OCI-LY1 (cell line): ENCODE measurements at regions not wholly inside any gene's neighbourhood (a gene's known extent, or its start where the extent isn't known, plus 50 kb on each side); places are given as distances from the start of the nearest gene placed in this dataset.

Experiments
- H2AFZ ChIP-seq: fragments of 200-600 bp; sonication (generic), shearing (Covaris generic); 2 replicates; pipeline ENCODE4 v1.6.0; 2014; ENCODE audit warnings: antibody characterized with exemption, mild to moderate bottlenecking, low read length
- H3F3A ChIP-seq: fragments of 200-600 bp; sonication (generic), shearing (Covaris generic); 2 replicates; pipeline ENCODE4 v1.6.0; 2014; ENCODE audit warnings: mild to moderate bottlenecking, antibody characterized with exemption, low read length, moderate library complexity; ENCODE audit not compliant: insufficient read depth
- H3K27ac ChIP-seq: fragments of 200-600 bp; sonication (generic); 2 replicates; pipeline ENCODE4 v1.5.1; 2014; ENCODE audit warnings: low read length, mixed run types, mild to moderate bottlenecking, low read depth; ENCODE audit not compliant: poor library complexity, severe bottlenecking
- H3K27me3 ChIP-seq: fragments of 200-600 bp; sonication (generic); 2 replicates; pipeline ENCODE4 v1.6.0; 2014; ENCODE audit warnings: antibody characterized with exemption, mild to moderate bottlenecking, low read length, moderate library complexity; ENCODE audit not compliant: insufficient read depth
- H3K36me3 ChIP-seq: fragments of 200-600 bp; sonication (generic); 2 replicates; pipeline ENCODE4 v1.6.1; 2014; ENCODE audit warnings: mild to moderate bottlenecking, antibody characterized with exemption, low read length, moderate library complexity, mixed read lengths; ENCODE audit not compliant: insufficient read depth
- H3K4me1 ChIP-seq: fragments of 200-600 bp; sonication (generic); 2 replicates; pipeline ENCODE4 v1.5.1; 2014; ENCODE audit warnings: mild to moderate bottlenecking, low read length, moderate library complexity; ENCODE audit not compliant: insufficient read depth, severe bottlenecking
- H3K4me2 ChIP-seq: fragments of 200-600 bp; sonication (generic), shearing (Covaris generic); 2 replicates; pipeline ENCODE4 v1.6.1; 2014; ENCODE audit warnings: low read length
- H3K4me3 ChIP-seq: fragments of 200-600 bp; sonication (generic); 2 replicates; pipeline ENCODE4 v1.5.1; 2014; ENCODE audit warnings: low read length, low read depth, mild to moderate bottlenecking, mixed read lengths; ENCODE audit not compliant: poor library complexity, severe bottlenecking
- H3K79me2 ChIP-seq: fragments of 200-600 bp; shearing (Covaris generic); 2 replicates; pipeline ENCODE4 v1.6.1; 2016; ENCODE audit warnings: mixed run types, low read length, mixed read lengths; ENCODE audit not compliant: insufficient read depth
- H3K9ac ChIP-seq: fragments of 200-600 bp; sonication (generic), shearing (Covaris generic); 2 replicates; pipeline ENCODE4 v1.6.1; 2014; ENCODE audit warnings: mild to moderate bottlenecking, low read length, mixed read lengths
- H3K9me2 ChIP-seq: fragments of 200-600 bp; sonication (generic), shearing (Covaris generic); 2 replicates; pipeline ENCODE4 v1.6.1; 2014; ENCODE audit warnings: low read depth, mild to moderate bottlenecking, low read length, mixed read lengths
- H3K9me3 ChIP-seq: fragments of 200-600 bp; shearing (Covaris generic); 2 replicates; pipeline ENCODE4 v1.6.1; 2014; ENCODE audit warnings: low read length, mixed read lengths
- H4K20me1 ChIP-seq: fragments of 200-600 bp; sonication (generic), shearing (Covaris generic); 2 replicates; pipeline ENCODE4 v1.6.0; 2016; ENCODE audit warnings: mild to moderate bottlenecking, low read length; ENCODE audit not compliant: insufficient read depth
- EZH2 ChIP-seq: fragments of 200-600 bp; sonication (generic), shearing (Covaris generic); IDR thresholded peaks from 2 replicates; pipeline ENCODE4 v1.8.0; 2017; ENCODE audit warnings: borderline replicate concordance, mixed run types, mild to moderate bottlenecking, antibody characterized with exemption, low read length, moderate library complexity, mixed read lengths
- TF ChIP-seq, protein P1 (sequence below): fragments of 200-600 bp; sonication (generic), shearing (Covaris generic); IDR thresholded peaks from 2 replicates; pipeline ENCODE4 v1.5.1; 2017; ENCODE audit warnings: mild to moderate bottlenecking, antibody characterized with exemption, low read length, moderate library complexity, mixed read lengths

DNA sequence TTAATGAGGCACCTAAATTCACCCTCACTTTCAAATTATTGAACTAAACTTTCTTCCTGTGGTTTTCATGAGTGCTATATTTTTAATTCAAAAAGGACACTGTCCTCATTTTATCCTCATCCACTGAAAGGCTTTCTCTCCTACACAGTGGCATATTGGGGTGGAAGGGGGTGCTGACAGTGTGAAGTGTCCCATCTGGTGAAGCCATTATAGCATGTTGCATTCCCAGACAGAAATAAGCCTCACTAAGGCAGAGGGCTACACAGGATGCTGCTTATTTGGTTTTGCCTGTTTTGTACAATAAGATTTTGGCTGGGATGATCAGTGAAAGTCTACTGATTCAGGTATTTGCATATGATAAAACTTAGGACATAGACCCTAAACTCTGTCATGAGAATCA lies 82.4 kb upstream of the INHBA start:
- Histone ChIP-seq H3K27ac (no peak overlapping the region), H2AFZ (no peak overlapping the region), H3K9me2 (no peaks in the 10 kb centered on the region), H3K79me2 (no peaks in the 10 kb centered on the region), H3K4me2 (no peak overlapping the region), H3K4me1 (no peaks in the 10 kb centered on the region), H4K20me1 (no peaks in the 10 kb centered on the region), H3F3A (no peaks in the 10 kb centered on the region), H3K9me3 (no peaks in the 10 kb centered on the region), H3K27me3 (no peaks in the 10 kb centered on the region), H3K36me3 (no peaks in the 10 kb centered on the region), H3K9ac (no peak overlapping the region), H3K4me3 (no peak overlapping the region)
- TF ChIP-seq EZH2: no peak
- TF ChIP-seq, protein P1, sequence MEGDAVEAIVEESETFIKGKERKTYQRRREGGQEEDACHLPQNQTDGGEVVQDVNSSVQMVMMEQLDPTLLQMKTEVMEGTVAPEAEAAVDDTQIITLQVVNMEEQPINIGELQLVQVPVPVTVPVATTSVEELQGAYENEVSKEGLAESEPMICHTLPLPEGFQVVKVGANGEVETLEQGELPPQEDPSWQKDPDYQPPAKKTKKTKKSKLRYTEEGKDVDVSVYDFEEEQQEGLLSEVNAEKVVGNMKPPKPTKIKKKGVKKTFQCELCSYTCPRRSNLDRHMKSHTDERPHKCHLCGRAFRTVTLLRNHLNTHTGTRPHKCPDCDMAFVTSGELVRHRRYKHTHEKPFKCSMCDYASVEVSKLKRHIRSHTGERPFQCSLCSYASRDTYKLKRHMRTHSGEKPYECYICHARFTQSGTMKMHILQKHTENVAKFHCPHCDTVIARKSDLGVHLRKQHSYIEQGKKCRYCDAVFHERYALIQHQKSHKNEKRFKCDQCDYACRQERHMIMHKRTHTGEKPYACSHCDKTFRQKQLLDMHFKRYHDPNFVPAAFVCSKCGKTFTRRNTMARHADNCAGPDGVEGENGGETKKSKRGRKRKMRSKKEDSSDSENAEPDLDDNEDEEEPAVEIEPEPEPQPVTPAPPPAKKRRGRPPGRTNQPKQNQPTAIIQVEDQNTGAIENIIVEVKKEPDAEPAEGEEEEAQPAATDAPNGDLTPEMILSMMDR: no peak

DNA sequence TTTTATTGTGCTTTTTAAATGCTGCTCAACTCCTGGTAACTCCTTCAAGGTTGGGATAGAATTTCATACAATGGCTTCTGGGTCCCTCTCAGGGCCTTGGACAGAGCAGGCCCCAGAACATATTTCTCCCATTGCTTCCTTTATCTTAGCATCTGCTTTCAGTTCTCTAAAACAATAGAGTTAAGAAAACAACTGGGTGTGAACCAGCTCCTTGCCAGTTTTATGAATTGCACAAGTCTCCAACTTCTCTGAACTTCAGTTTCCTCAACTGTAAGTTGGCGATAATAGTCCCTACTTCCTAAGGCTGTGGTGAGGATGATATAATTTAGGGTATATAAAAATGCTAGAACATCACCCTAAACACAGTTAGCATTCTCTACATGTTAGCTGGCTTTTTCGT lies 77.0 kb upstream of the INHBA start:
- H3K4me2 ChIP-seq: no peak overlapping the region
- no peak for TF ChIP-seq EZH2
- TF ChIP-seq, protein P1: no peak
- H3F3A ChIP-seq: no peaks in the 10 kb centered on the region
- no peaks in the 10 kb centered on the region for H3K9me3 ChIP-seq
- no peaks in the 10 kb centered on the region for H3K79me2 ChIP-seq
- no peak overlapping the region for H3K4me3 ChIP-seq
- no peaks in the 10 kb centered on the region; the same call in 1 of the 2 replicates for H3K9me2 ChIP-seq
- H3K4me1 ChIP-seq: no peaks in the 10 kb centered on the region
- no peaks in the 10 kb centered on the region for H4K20me1 ChIP-seq
- no peak overlapping the region for H3K27ac ChIP-seq
- no peak overlapping the region for H3K9ac ChIP-seq
- no peaks in the 10 kb centered on the region for H3K36me3 ChIP-seq
- H3K27me3 ChIP-seq: no peaks in the 10 kb centered on the region
- no peak overlapping the region for H2AFZ ChIP-seq

GRCh38 chr7:41777894-41778596 lies 75.2 kb upstream of the INHBA start:
- Histone ChIP-seq H3K9me3 (no peaks in the 10 kb centered on the region), H3K36me3 (no peaks in the 10 kb centered on the region), H3F3A (no peaks in the 10 kb centered on the region), H3K4me3 (no peak overlapping the region), H3K27me3 (no peaks in the 10 kb centered on the region), H3K9ac (no peak overlapping the region), H3K4me1 (no peaks in the 10 kb centered on the region), H3K9me2 (no peaks in the 10 kb centered on the region; the same call in 1 of the 2 replicates), H3K27ac (no peak overlapping the region), H3K4me2 (no peak overlapping the region), H2AFZ (no peak overlapping the region), H3K79me2 (no peaks in the 10 kb centered on the region), H4K20me1 (no peaks in the 10 kb centered on the region)
- no peak for TF ChIP-seq EZH2
- TF ChIP-seq, protein P1: no peak
